Left kidney (tissue), 1 donor: ENCODE measurements at regions not wholly inside any gene's neighbourhood (a gene's known extent, or its start where the extent isn't known, plus 50 kb on each side); places are given as distances from the start of the nearest gene placed in this dataset.

Source experiments
- DNase-seq: peaks from one replicate; pipeline ENCODE4 v3.0.0-alpha.2; 2013

- DNase-seq = no peak
Measured at GRCh38 chr12:65517656-65518210, 239.2 kb downstream of the MSRB3 start.

- no peak for DNase-seq
Measured at GRCh38 chr12:65518771-65519170, 240.3 kb downstream of the MSRB3 start.

GRCh38 chr12:65520658-65521057, 242.2 kb downstream of the MSRB3 start:
- no peak for DNase-seq

GRCh38 chr12:65522956-65523860, 244.7 kb downstream of the MSRB3 start:
- no peak for DNase-seq

- no peak for DNase-seq
Measured at GRCh38 chr12:65524666-65525065, 246.2 kb downstream of the MSRB3 start.

GRCh38 chr12:65525491-65526141, 247.1 kb downstream of the MSRB3 start:
- DNase-seq = no peak

DNA sequence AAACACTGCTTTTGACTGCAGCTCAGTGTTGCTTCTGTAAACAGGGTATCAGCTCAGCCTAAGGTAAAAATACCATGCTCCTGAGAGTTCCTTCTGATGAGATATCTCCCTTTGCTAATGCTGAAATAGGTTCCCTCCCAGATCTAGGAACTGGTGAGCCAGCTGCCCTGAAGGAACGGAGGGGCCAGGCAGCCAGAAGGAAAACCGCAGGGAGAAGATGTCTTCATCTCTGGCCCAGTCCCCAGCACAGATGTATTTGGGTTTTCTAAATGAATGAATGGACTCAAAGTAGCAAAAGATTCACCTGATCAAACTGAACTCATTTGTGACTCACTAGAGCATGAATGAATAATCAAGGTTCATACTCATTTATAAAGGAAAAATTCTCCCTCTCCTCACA, 247.8 kb downstream of the MSRB3 start:
- DNase-seq = no peak

GRCh38 chr12:65528127-65528526, 249.6 kb downstream of the MSRB3 start:
- DNase-seq = no peak

DNA sequence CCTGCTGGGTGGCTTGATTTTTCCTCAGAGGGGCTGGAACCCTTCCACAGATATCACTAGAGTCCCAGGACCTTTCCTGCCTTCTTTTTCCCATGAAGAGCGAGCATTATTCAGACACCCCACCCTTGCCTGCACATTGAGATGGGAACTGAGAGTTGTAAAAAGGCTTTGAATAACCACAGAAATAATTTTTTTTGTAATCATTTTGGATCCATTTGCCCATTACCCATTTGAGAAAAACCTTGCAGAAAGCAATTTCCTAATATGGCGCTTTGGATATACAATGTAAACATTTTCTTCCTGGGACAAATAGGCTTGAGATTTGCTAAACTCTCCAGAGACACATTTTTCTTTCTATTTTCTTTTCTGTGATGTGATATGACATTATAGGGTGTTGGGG, 250.6 kb downstream of the MSRB3 start:
- DNase-seq = no peak

- DNase-seq = no peak
Measured at GRCh38 chr12:65529771-65530435, 251.4 kb downstream of the MSRB3 start.

DNA sequence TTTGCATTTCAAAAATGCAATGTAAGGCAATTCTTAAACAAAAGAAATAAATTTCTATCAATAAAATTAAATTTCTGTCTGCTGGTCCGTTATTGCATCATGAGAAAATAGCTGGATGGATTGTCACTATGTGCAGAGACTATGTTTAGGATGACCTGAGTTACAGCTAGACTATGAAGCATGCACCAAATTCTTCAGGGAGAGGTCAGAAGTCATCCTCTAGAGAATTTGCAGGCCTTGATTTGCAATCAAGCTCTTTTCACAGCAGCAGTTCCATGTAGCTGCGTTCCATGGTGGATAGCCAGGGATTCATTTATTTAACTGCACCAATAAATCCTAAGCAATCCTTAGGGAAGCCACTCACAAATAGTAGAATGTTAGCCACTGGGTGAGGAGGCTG, 253.7 kb downstream of the MSRB3 start:
- no peak for DNase-seq

- DNase-seq = peak; percentile 20
Measured at GRCh38 chr12:65532764-65533163, 254.3 kb downstream of the MSRB3 start.

DNA sequence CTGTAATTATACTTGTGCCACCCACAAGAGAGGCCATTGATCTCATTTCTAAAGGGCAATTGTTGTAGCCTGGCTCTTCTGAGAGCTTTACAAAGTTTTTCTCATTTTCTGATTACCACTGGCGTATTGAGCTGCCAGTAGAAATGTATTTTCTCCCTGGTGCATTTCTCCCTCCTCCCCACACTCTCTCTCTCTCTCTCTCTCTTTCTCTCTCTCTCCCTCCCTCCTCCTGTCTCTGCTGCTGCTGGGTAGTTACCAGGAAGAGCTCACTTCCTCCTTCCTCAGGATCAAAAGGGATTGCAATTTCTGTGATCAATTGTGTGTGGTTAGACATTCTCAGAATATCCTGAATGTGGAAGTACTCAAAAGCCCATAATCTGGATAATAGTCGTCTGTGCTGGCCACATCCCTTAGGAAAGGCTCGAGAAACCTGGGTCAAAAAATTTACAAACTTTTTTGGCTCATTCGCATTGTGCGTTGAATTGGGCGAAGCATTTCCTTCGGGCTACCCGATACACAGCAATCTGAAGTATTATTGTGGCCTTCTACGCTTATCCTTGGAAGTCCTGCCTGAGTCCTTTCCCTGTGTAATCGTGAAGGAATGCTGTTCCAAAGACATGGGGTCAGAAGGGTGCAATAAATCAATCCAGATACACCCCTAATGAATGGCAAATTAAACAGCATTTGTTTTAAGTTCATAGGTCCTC, 254.8 kb downstream of the MSRB3 start:
- peak; percentile 71 for DNase-seq

- DNase-seq = peak; percentile 68
Measured at GRCh38 chr12:65534238-65534841, 255.9 kb downstream of the MSRB3 start.

GRCh38 chr12:65535946-65536345, 257.5 kb downstream of the MSRB3 start:
- no peak for DNase-seq

DNA sequence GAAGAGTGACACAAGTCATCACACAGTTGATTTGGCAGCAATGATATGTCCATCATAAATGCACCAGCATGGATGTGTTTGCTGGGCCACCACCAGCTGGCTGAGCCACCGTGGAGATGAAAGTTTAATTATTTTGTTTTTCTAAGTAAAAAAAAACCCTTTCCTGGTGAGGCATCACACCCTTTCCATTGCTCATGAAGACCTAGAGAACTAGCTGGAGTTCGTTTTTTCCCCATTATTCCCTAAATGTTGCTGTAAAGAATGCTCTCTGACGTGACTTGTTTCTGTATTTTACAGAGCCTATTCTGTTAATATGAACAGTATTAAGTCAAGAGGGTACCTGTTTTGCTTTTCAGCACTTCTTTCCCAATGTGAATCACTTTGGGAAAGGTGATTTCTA, 257.9 kb downstream of the MSRB3 start:
- no peak for DNase-seq

- DNase-seq = peak; percentile 79
Measured at GRCh38 chr12:65536876-65537681, 258.6 kb downstream of the MSRB3 start.

GRCh38 chr12:65537978-65538377, 259.5 kb downstream of the MSRB3 start:
- DNase-seq = no peak

GRCh38 chr12:65539023-65539422, 260.5 kb downstream of the MSRB3 start:
- DNase-seq = no peak

GRCh38 chr12:65540140-65540539, 261.7 kb downstream of the MSRB3 start:
- no peak for DNase-seq

GRCh38 chr12:65546528-65546927, 268.0 kb downstream of the MSRB3 start:
- DNase-seq = no peak
